ENCODE measurements at regions not wholly inside any gene's neighbourhood (a gene's known extent, or its start where the extent isn't known, plus 50 kb on each side); places are given as distances from the start of the nearest gene placed in this dataset.

- no peak for TF ChIP-seq CTCF (IDR thresholded peaks at IDR 0.05)
- Mint-ChIP-seq H3K4me1 (ENCODE audit: low read depth) (no peaks in the 10 kb centered on the region), H3K4me3 (ENCODE audit: unreplicated experiment) (no peak overlapping the region), H3K36me3 (ENCODE audit: low read depth) (no peaks in the 10 kb centered on the region), H3K9me3 (ENCODE audit: low read depth) (peaks cover 24% of the 10 kb centered on the region), H3K27ac (ENCODE audit: unreplicated experiment) (no peak overlapping the region), H3K27me3 (ENCODE audit: low read depth) (no peaks in the 10 kb centered on the region)
- DNase-seq (ENCODE audit: low spot score): no peak
These were observed 409.7 kb downstream of the GLUD2 start for GRCh38 chrX:121457096-121457495.

- Mint-ChIP-seq H3K36me3 (ENCODE audit: low read depth) (no peaks in the 10 kb centered on the region), H3K9me3 (ENCODE audit: low read depth) (peaks cover 12% of the 10 kb centered on the region), H3K4me1 (ENCODE audit: low read depth) (no peaks in the 10 kb centered on the region), H3K27me3 (ENCODE audit: low read depth) (no peaks in the 10 kb centered on the region), H3K4me3 (ENCODE audit: unreplicated experiment) (no peak overlapping the region), H3K27ac (ENCODE audit: unreplicated experiment) (no peak overlapping the region)
- no peak for DNase-seq (ENCODE audit: low spot score)
- TF ChIP-seq CTCF (IDR thresholded peaks at IDR 0.05): peak; percentile 25
These were observed 432.0 kb downstream of the GLUD2 start for GRCh38 chrX:121479406-121479805.

GRCh38 chrX:121496966-121497365, 449.6 kb downstream of the GLUD2 start:
- Mint-ChIP-seq H3K36me3 (ENCODE audit: low read depth) (no peaks in the 10 kb centered on the region), H3K27ac (ENCODE audit: unreplicated experiment) (no peak overlapping the region), H3K4me3 (ENCODE audit: unreplicated experiment) (no peak overlapping the region), H3K27me3 (ENCODE audit: low read depth) (no peaks in the 10 kb centered on the region), H3K9me3 (ENCODE audit: low read depth) (peaks cover 6% of the 10 kb centered on the region), H3K4me1 (ENCODE audit: low read depth) (peaks cover 26% of the 10 kb centered on the region)
- no peak for TF ChIP-seq CTCF (IDR thresholded peaks at IDR 0.05)
- no peak for DNase-seq (ENCODE audit: low spot score)

GRCh38 chrX:121504153-121504552, 456.7 kb downstream of the GLUD2 start:
- no peaks in the 10 kb centered on the region for H3K27me3 Mint-ChIP-seq (ENCODE audit: low read depth)
- peaks cover 1% of the 10 kb centered on the region for H3K9me3 Mint-ChIP-seq (ENCODE audit: low read depth)
- H3K36me3 Mint-ChIP-seq (ENCODE audit: low read depth): no peaks in the 10 kb centered on the region
- TF ChIP-seq CTCF (IDR thresholded peaks at IDR 0.05): no peak
- no peak overlapping the region for H3K4me3 Mint-ChIP-seq (ENCODE audit: unreplicated experiment)
- DNase-seq (ENCODE audit: low spot score): no peak
- no peaks in the 10 kb centered on the region for H3K4me1 Mint-ChIP-seq (ENCODE audit: low read depth)
- no peak overlapping the region for H3K27ac Mint-ChIP-seq (ENCODE audit: unreplicated experiment)

- Mint-ChIP-seq H3K4me1 (ENCODE audit: low read depth) (no peaks in the 10 kb centered on the region), H3K36me3 (ENCODE audit: low read depth) (no peaks in the 10 kb centered on the region), H3K27me3 (ENCODE audit: low read depth) (no peaks in the 10 kb centered on the region), H3K9me3 (ENCODE audit: low read depth) (peaks cover 33% of the 10 kb centered on the region), H3K27ac (ENCODE audit: unreplicated experiment) (no peak overlapping the region), H3K4me3 (ENCODE audit: unreplicated experiment) (no peak overlapping the region)
- DNase-seq (ENCODE audit: low spot score): no peak
- TF ChIP-seq CTCF (IDR thresholded peaks at IDR 0.05): no peak
These were observed 498.9 kb downstream of the GLUD2 start for GRCh38 chrX:121546317-121546716.
